Neuronal stem cell (in vitro differentiated cells): ENCODE measurements at regions not wholly inside any gene's neighbourhood (a gene's known extent, or its start where the extent isn't known, plus 50 kb on each side); places are given as distances from the start of the nearest gene placed in this dataset.

Experiments
- DNase-seq: peaks from one replicate; pipeline ENCODE4 v3.0.0-alpha.2; 2013; ENCODE audit warnings: low spot score
- H2AFZ ChIP-seq: one replicate; pipeline ENCODE4 v1.6.1; 2013; ENCODE audit warnings: mild to moderate bottlenecking, low read length, inconsistent platforms
- H2AK5ac ChIP-seq: 2 replicates; pipeline ENCODE4 v1.6.1; 2013; ENCODE audit warnings: low read depth, mild to moderate bottlenecking, inconsistent platforms, low read length, moderate library complexity, mixed read lengths
- H2BK120ac ChIP-seq: 2 replicates; pipeline ENCODE4 v1.6.1; 2013; ENCODE audit warnings: low read depth, mild to moderate bottlenecking, inconsistent platforms, low read length, moderate library complexity, mixed read lengths
- H2BK12ac ChIP-seq: one replicate; pipeline ENCODE4 v1.6.1; 2013; ENCODE audit warnings: low read length, inconsistent platforms
- H2BK15ac ChIP-seq: 2 replicates; pipeline ENCODE4 v1.6.1; 2013; ENCODE audit warnings: mild to moderate bottlenecking, low read length, inconsistent platforms, mixed read lengths
- H2BK5ac ChIP-seq: one replicate; pipeline ENCODE4 v1.6.1; 2013; ENCODE audit warnings: inconsistent platforms, mild to moderate bottlenecking, low read length, moderate library complexity
- H3K14ac ChIP-seq: one replicate; pipeline ENCODE4 v1.6.1; 2013; ENCODE audit warnings: low read length, inconsistent platforms
- H3K18ac ChIP-seq: 2 replicates; pipeline ENCODE4 v1.6.1; 2013; ENCODE audit warnings: low read length, inconsistent platforms
- H3K23ac ChIP-seq: 2 replicates; pipeline ENCODE4 v1.6.1; 2013; ENCODE audit warnings: low read depth, mild to moderate bottlenecking, mixed read lengths, low read length, inconsistent platforms; ENCODE audit not compliant: poor library complexity
- H3K27ac ChIP-seq: replicated peaks from 3 replicates; pipeline ENCODE4 v1.5.1; 2013; ENCODE audit warnings: low read length, inconsistent platforms
- H3K27me3 ChIP-seq, 3 experiments: 2 replicates each; pipeline ENCODE4 v1.6.1; 2013; ENCODE audit warnings: low read length in 3 of 3, mild to moderate bottlenecking in 2 of 3, inconsistent platforms in 1 of 3, low read depth in 1 of 3, mixed read lengths in 1 of 3, moderate library complexity in 1 of 3; ENCODE audit not compliant: control insufficient read depth in 3 of 3, insufficient read depth in 3 of 3
- H3K36me3 ChIP-seq, 2 donors: replicated peaks in 1 of 2; 2 replicates each; pipeline ENCODE4 v1.6.1; 2013; ENCODE audit warnings: low read length in 2 of 2; ENCODE audit not compliant: control insufficient read depth in 2 of 2, insufficient read depth in 2 of 2
- H3K4ac ChIP-seq: 2 replicates; pipeline ENCODE4 v1.6.1; 2013; ENCODE audit warnings: inconsistent platforms, mild to moderate bottlenecking, low read length, moderate library complexity
- H3K4me1 ChIP-seq, 2 donors: 1 replicate in 1 of 2; 2 replicates in 1 of 2; pipeline ENCODE4 v1.6.1; 2013; ENCODE audit warnings: low read length in 2 of 2, low read depth in 1 of 2; ENCODE audit not compliant: control insufficient read depth in 2 of 2, insufficient read depth in 1 of 2
- H3K4me2 ChIP-seq: one replicate; pipeline ENCODE4 v1.6.1; 2013; ENCODE audit warnings: mild to moderate bottlenecking, low read length, inconsistent platforms; ENCODE audit not compliant: insufficient read depth, poor library complexity, severe bottlenecking
- H3K4me3 ChIP-seq, 2 donors: 2 replicates each; pipeline ENCODE4 v1.5.1; 2013; ENCODE audit warnings: low read length in 2 of 2, mild to moderate bottlenecking in 2 of 2, inconsistent platforms in 1 of 2, moderate library complexity in 1 of 2
- H3K79me1 ChIP-seq: one replicate; pipeline ENCODE4 v1.6.1; 2013; ENCODE audit warnings: low read depth, mild to moderate bottlenecking, inconsistent platforms, low read length, moderate library complexity
- H3K9ac ChIP-seq: one replicate; pipeline ENCODE4 v1.6.1; 2013; ENCODE audit warnings: mild to moderate bottlenecking, low read depth, low read length, inconsistent platforms; ENCODE audit not compliant: poor library complexity
- H3K9me3 ChIP-seq, 2 donors: replicated peaks in 1 of 2; 2 replicates each; pipeline versions ENCODE3 to v1.6.1; 2013; ENCODE audit warnings: low read length in 2 of 2, mild to moderate bottlenecking in 2 of 2, inconsistent platforms in 1 of 2, low read depth in 1 of 2, mixed read lengths in 1 of 2, moderate library complexity in 1 of 2; ENCODE audit not compliant: control insufficient read depth in 2 of 2, insufficient read depth in 1 of 2
- H4K8ac ChIP-seq: one replicate; pipeline ENCODE4 v1.6.1; 2013; ENCODE audit warnings: low read depth, mild to moderate bottlenecking, inconsistent platforms, low read length, moderate library complexity
- H4K91ac ChIP-seq: one replicate; pipeline ENCODE4 v1.6.1; 2013; ENCODE audit warnings: low read length, low read depth, mild to moderate bottlenecking, inconsistent platforms; ENCODE audit not compliant: poor library complexity
- WGBS, 2 donors: extraction: QIAGEN DNeasy Blood & Tissue Kit; methylation state at CpG; one replicate each; pipeline ENCODE4 v1.1.7; 2013; ENCODE audit warnings: missing lambda C conversion rate in 2 of 2, mixed read lengths in 1 of 2; ENCODE audit not compliant: insufficient read length in 2 of 2, insufficient replicate concordance in 1 of 2; ENCODE audit errors: extremely low coverage in 2 of 2; 5-methylcytosine and 5-hydroxymethylcytosine counted together

- no peak overlapping the region for H3K27ac ChIP-seq
These were observed 408.9 kb downstream of the CBLN4 start for GRCh38 chr20:55596431-55596830.

GRCh38 chr20:55592866-55593265, 412.5 kb downstream of the CBLN4 start:
- Histone ChIP-seq H3K4ac (no peak overlapping the region), H4K91ac (no peak overlapping the region), H3K23ac (no peak overlapping the region), H3K4me3 (no peak overlapping the region), H2BK15ac (no peak overlapping the region), H3K9ac (no peak overlapping the region), H2AK5ac (no peak overlapping the region), H3K27ac (no peak overlapping the region), H2BK12ac (no peak overlapping the region), H3K4me2 (no peak overlapping the region), H4K8ac (no peak overlapping the region), H3K79me1 (no peaks in the 10 kb centered on the region), H2BK5ac (no peak overlapping the region), H3K14ac (no peak overlapping the region), H3K18ac (no peak overlapping the region), H2BK120ac (no peak overlapping the region), H3K9me3 (no peaks in the 10 kb centered on the region), H3K27me3 (no peaks in the 10 kb centered on the region), H3K4me1 (no peaks in the 10 kb centered on the region), H3K36me3 (no peaks in the 10 kb centered on the region), H2AFZ (no peak overlapping the region)
- WGBS, 2 donors: no CpG with 5 or more reads among the region's 8 CpGs
- no peak for DNase-seq

More at GRCh38 chr20:55596431-55596830, 408.9 kb downstream of the CBLN4 start:
- no peak for DNase-seq
- Histone ChIP-seq H3K79me1 (no peaks in the 10 kb centered on the region), H3K4me3 (no peak overlapping the region), H4K91ac (no peak overlapping the region), H3K9me3 (no peaks in the 10 kb centered on the region), H3K36me3 (no peaks in the 10 kb centered on the region), H4K8ac (no peak overlapping the region), H2BK120ac (no peak overlapping the region), H3K14ac (no peak overlapping the region), H2BK15ac (no peak overlapping the region), H2BK5ac (no peak overlapping the region), H2BK12ac (no peak overlapping the region), H2AFZ (no peak overlapping the region), H3K27me3 (no peaks in the 10 kb centered on the region), H2AK5ac (no peak overlapping the region), H3K23ac (no peak overlapping the region), H3K9ac (no peak overlapping the region), H3K4me1 (no peaks in the 10 kb centered on the region), H3K18ac (no peak overlapping the region), H3K4ac (no peak overlapping the region), H3K4me2 (no peak overlapping the region)
- no CpG with 5 or more reads among the region's 1 CpG for WGBS, 2 donors

DNA sequence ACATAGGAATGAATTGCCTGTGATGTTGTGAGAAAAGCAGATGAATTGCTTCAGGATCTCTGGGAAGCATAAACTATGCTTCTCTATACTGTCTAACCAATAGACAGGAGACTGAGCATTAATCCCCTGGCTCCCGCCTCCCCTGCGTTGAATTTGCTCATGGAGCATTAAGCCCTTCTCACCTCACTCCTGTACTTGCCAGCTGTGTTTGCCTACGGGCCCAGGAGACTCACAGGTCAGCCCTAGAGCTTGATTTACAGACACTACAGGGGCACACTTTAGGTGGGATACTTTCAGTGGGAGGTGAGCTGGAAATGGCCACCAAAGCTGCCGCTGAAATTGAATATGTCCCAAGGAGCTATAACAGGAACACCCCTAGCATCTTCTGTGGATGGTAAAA, 418.7 kb downstream of the CBLN4 start:
- H2BK12ac ChIP-seq: no peak overlapping the region
- H3K27me3 ChIP-seq: no peaks in the 10 kb centered on the region
- H2BK120ac ChIP-seq: no peak overlapping the region
- no peak overlapping the region for H2AK5ac ChIP-seq
- H3K4ac ChIP-seq: no peak overlapping the region
- no peak overlapping the region for H3K23ac ChIP-seq
- no peak overlapping the region for H3K18ac ChIP-seq
- H3K4me1 ChIP-seq: peaks cover 0 to 2% of the 10 kb centered on the region in 2 donors
- no peak overlapping the region for H4K8ac ChIP-seq
- no peak overlapping the region for H4K91ac ChIP-seq
- no peaks in the 10 kb centered on the region for H3K79me1 ChIP-seq
- no peak overlapping the region for H3K27ac ChIP-seq
- no peaks in the 10 kb centered on the region for H3K36me3 ChIP-seq
- no peaks in the 10 kb centered on the region for H3K9me3 ChIP-seq
- no peak overlapping the region for H2AFZ ChIP-seq
- no peak overlapping the region for H2BK5ac ChIP-seq
- H3K9ac ChIP-seq: no peak overlapping the region
- H3K14ac ChIP-seq: no peak overlapping the region
- no CpG with 5 or more reads among the region's 4 CpGs for WGBS, 2 donors
- H2BK15ac ChIP-seq: no peak overlapping the region
- no peak overlapping the region for H3K4me3 ChIP-seq
- H3K4me2 ChIP-seq: no peak overlapping the region
- no peak for DNase-seq

GRCh38 chr20:55584964-55585363, 420.4 kb downstream of the CBLN4 start:
- no peak for DNase-seq
- no peak overlapping the region for H2BK120ac ChIP-seq
- H3K27me3 ChIP-seq: no peaks in the 10 kb centered on the region
- no peak overlapping the region for H3K14ac ChIP-seq
- no peak overlapping the region for H3K23ac ChIP-seq
- no peak overlapping the region for H2BK5ac ChIP-seq
- H3K27ac ChIP-seq: no peak overlapping the region
- H4K91ac ChIP-seq: no peak overlapping the region
- no peak overlapping the region for H3K4ac ChIP-seq
- WGBS, 2 donors: no CpG with 5 or more reads among the region's 1 CpG
- H3K36me3 ChIP-seq: no peaks in the 10 kb centered on the region
- H2BK12ac ChIP-seq: no peak overlapping the region
- peaks cover 0 to 2% of the 10 kb centered on the region in 2 donors for H3K4me1 ChIP-seq
- no peak overlapping the region for H3K18ac ChIP-seq
- H2BK15ac ChIP-seq: no peak overlapping the region
- H4K8ac ChIP-seq: no peak overlapping the region
- H3K9ac ChIP-seq: no peak overlapping the region
- H3K9me3 ChIP-seq: no peaks in the 10 kb centered on the region
- no peaks in the 10 kb centered on the region for H3K79me1 ChIP-seq
- H2AK5ac ChIP-seq: no peak overlapping the region
- H3K4me3 ChIP-seq: no peak overlapping the region
- H3K4me2 ChIP-seq: no peak overlapping the region
- H2AFZ ChIP-seq: no peak overlapping the region
